Prostate gland (tissue), 2 donors: ENCODE measurements at regions not wholly inside any gene's neighbourhood (a gene's known extent, or its start where the extent isn't known, plus 50 kb on each side); places are given as distances from the start of the nearest gene placed in this dataset.

Experiments
- POLR2AphosphoS5 ChIP-seq: sonication (generic); formaldehyde crosslinking; IDR thresholded peaks from one replicate; pipeline ENCODE4 v1.6.1; 2017; ENCODE audit warnings: antibody characterized with exemption
- TF ChIP-seq, protein P1 (sequence below), 4 experiments: fragments of 200-600 bp in 2 of 4; fragments of 450-650 bp in 2 of 4; sonication (generic) in 2 of 4; IDR thresholded peaks; 1 replicate in 3 of 4; 2 replicates in 1 of 4; pipeline ENCODE4 v1.5.1; 2016 to 2019; ENCODE audit warnings: antibody characterized with exemption in 4 of 4, mild to moderate bottlenecking in 2 of 4, moderate library complexity in 2 of 4

GRCh38 chr15:85871545-85871944 lies 76.8 kb upstream of the KLHL25 start:
- TF ChIP-seq, protein P1, sequence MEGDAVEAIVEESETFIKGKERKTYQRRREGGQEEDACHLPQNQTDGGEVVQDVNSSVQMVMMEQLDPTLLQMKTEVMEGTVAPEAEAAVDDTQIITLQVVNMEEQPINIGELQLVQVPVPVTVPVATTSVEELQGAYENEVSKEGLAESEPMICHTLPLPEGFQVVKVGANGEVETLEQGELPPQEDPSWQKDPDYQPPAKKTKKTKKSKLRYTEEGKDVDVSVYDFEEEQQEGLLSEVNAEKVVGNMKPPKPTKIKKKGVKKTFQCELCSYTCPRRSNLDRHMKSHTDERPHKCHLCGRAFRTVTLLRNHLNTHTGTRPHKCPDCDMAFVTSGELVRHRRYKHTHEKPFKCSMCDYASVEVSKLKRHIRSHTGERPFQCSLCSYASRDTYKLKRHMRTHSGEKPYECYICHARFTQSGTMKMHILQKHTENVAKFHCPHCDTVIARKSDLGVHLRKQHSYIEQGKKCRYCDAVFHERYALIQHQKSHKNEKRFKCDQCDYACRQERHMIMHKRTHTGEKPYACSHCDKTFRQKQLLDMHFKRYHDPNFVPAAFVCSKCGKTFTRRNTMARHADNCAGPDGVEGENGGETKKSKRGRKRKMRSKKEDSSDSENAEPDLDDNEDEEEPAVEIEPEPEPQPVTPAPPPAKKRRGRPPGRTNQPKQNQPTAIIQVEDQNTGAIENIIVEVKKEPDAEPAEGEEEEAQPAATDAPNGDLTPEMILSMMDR (IDR thresholded peaks at IDR 0.05): no peak
- no peak for TF ChIP-seq POLR2AphosphoS5
